ENCODE measurements at regions not wholly inside any gene's neighbourhood (a gene's known extent, or its start where the extent isn't known, plus 50 kb on each side); places are given as distances from the start of the nearest gene placed in this dataset.

- DNase-seq: no peak
These were observed 158.0 kb upstream of the IL12A start for GRCh38 chr3:159830523-159831154.

- DNase-seq: no peak
These were observed 157.2 kb upstream of the IL12A start for GRCh38 chr3:159831466-159831865.

GRCh38 chr3:159832024-159832423 is 156.6 kb upstream of the IL12A start:
- no peak for DNase-seq

GRCh38 chr3:159835126-159835525 is 153.5 kb upstream of the IL12A start:
- no peak for DNase-seq

- DNase-seq: no peak
These were observed 150.9 kb upstream of the IL12A start for GRCh38 chr3:159837725-159838124.

GRCh38 chr3:159838938-159839337 is 149.7 kb upstream of the IL12A start:
- no peak for DNase-seq

- no peak for DNase-seq
These were observed 148.9 kb upstream of the IL12A start, which contains the start of gene SCHIP1 for GRCh38 chr3:159839561-159840379. Gene SCHIP1 (plus strand): TSS chr3:159839861.

GRCh38 chr3:159840703-159841299 is 147.8 kb upstream of the IL12A start:
- no peak for DNase-seq

GRCh38 chr3:159841766-159842165 is 146.9 kb upstream of the IL12A start:
- no peak for DNase-seq

GRCh38 chr3:159843840-159844730 is 144.6 kb upstream of the IL12A start:
- DNase-seq: no peak

GRCh38 chr3:159844801-159845261 is 143.8 kb upstream of the IL12A start:
- no peak for DNase-seq

GRCh38 chr3:159845737-159846136 is 142.9 kb upstream of the IL12A start:
- DNase-seq: no peak

- no peak for DNase-seq
These were observed 142.4 kb upstream of the IL12A start for GRCh38 chr3:159846255-159846654.

GRCh38 chr3:159848348-159849118 is 140.1 kb upstream of the IL12A start:
- no peak for DNase-seq

- DNase-seq: no peak
These were observed 138.2 kb upstream of the IL12A start for GRCh38 chr3:159850481-159850880.

GRCh38 chr3:159852266-159852665 is 136.4 kb upstream of the IL12A start:
- DNase-seq: no peak

- DNase-seq: no peak
These were observed 135.7 kb upstream of the IL12A start for GRCh38 chr3:159852821-159853505.

- no peak for DNase-seq
These were observed 135.2 kb upstream of the IL12A start for GRCh38 chr3:159853506-159853864.

GRCh38 chr3:159854500-159855124 is 134.0 kb upstream of the IL12A start:
- no peak for DNase-seq

- DNase-seq: no peak
These were observed 132.9 kb upstream of the IL12A start for GRCh38 chr3:159855599-159856346.

Measured in activated CD4-positive, alpha-beta T cell treated with anti-CD3 and anti-CD28 coated beads, Interleukin-2, amount 50 U/mL, for 1 hour (primary cell).